ENCODE measurements at regions not wholly inside any gene's neighbourhood (a gene's known extent, or its start where the extent isn't known, plus 50 kb on each side); places are given as distances from the start of the nearest gene placed in this dataset.

DNA sequence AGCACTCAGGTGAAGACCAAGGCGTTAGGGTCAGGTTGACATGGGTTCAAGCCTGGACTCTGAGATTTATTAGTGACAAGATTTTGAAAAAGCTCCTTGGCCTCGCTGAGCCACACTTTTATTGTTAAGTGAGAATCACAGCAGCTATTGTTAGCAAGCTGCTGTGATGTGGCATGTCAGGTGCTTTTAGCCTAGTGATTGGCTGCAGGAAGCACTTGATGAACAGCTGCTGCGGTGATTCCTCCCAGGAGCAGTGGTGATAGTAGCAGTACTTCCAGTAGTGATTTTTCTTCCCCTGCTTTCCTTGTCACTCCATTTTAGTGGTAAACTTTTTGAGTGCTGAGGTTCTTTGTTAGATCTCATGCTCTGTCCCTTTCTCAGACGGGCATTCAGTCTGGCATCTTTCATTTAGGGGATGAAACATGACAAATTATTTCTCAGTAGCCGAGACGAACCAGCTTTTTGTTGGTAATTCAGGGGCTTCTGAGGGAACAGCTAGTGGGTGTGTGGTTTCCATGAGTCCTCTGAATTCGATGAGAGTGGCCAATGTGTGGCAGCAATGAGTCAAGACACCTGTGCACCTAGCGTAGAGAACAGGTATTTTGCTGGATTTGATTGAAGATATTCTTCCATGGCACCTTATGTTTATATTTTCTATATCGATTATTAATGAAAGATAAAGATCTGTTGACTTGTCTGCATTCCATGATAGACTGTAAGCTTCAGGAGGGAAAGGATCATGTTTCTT, 696.7 kb downstream of the DHX35 start:
- in situ Hi-C loops (cut with MboI; ENCODE audit: low sequenced_read_pairs, unreplicated experiment): no loop called here
- no peak for DNase-seq (ENCODE audit: low spot score)

GRCh38 chr20:39654171-39654570, 692.0 kb downstream of the DHX35 start:
- TF ChIP-seq, protein P1, sequence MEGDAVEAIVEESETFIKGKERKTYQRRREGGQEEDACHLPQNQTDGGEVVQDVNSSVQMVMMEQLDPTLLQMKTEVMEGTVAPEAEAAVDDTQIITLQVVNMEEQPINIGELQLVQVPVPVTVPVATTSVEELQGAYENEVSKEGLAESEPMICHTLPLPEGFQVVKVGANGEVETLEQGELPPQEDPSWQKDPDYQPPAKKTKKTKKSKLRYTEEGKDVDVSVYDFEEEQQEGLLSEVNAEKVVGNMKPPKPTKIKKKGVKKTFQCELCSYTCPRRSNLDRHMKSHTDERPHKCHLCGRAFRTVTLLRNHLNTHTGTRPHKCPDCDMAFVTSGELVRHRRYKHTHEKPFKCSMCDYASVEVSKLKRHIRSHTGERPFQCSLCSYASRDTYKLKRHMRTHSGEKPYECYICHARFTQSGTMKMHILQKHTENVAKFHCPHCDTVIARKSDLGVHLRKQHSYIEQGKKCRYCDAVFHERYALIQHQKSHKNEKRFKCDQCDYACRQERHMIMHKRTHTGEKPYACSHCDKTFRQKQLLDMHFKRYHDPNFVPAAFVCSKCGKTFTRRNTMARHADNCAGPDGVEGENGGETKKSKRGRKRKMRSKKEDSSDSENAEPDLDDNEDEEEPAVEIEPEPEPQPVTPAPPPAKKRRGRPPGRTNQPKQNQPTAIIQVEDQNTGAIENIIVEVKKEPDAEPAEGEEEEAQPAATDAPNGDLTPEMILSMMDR (IDR thresholded peaks at IDR 0.05; ENCODE audit: borderline replicate concordance, control extremely low read depth, extremely low read depth, insufficient read depth, missing control alignments): no peak
- no peak for DNase-seq (ENCODE audit: low spot score)
- in situ Hi-C loops (cut with MboI; ENCODE audit: low sequenced_read_pairs, unreplicated experiment): no loop called here

More for the DNA sequence above, 696.7 kb downstream of the DHX35 start:
- TF ChIP-seq, protein P1 (IDR thresholded peaks at IDR 0.05; ENCODE audit: borderline replicate concordance, control extremely low read depth, extremely low read depth, insufficient read depth, missing control alignments): no peak

DNA sequence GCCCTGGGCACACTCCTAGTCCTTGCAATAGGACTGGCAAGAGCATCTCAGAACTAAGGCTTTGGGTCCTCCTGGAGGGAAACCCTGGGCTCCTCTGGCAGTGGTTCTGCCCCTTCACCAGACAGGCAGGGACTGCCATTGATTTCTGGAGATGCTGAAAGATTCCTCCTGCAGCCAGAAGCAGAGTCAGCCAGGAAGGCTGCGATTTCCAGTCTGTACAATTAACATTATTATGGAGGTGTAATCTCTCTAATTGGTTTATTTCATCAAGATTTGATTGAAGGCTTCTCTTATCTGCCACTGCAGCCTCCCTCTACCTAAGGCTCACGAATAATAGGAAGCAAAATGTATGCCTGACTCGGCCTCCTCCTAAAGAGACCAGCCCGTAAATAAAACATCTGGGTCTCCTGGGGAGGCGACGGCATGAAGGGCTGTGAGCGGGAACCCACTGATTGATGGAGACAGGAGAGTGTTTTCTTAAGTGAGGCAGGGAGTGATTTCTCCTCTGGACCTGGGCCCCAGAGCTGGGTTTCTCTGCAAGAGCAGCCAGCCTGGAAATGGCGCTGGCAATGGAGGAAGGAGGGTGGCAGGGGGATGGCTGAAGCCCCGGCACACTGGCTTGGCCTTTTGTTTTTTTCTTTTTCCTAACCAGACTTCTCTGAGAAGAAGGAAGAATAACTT, 689.6 kb downstream of the DHX35 start:
- in situ Hi-C loops (cut with MboI; ENCODE audit: low sequenced_read_pairs, unreplicated experiment): no loop called here
- TF ChIP-seq, protein P1 (IDR thresholded peaks at IDR 0.05; ENCODE audit: borderline replicate concordance, control extremely low read depth, extremely low read depth, insufficient read depth, missing control alignments): no peak
- DNase-seq (ENCODE audit: low spot score): no peak

DNA sequence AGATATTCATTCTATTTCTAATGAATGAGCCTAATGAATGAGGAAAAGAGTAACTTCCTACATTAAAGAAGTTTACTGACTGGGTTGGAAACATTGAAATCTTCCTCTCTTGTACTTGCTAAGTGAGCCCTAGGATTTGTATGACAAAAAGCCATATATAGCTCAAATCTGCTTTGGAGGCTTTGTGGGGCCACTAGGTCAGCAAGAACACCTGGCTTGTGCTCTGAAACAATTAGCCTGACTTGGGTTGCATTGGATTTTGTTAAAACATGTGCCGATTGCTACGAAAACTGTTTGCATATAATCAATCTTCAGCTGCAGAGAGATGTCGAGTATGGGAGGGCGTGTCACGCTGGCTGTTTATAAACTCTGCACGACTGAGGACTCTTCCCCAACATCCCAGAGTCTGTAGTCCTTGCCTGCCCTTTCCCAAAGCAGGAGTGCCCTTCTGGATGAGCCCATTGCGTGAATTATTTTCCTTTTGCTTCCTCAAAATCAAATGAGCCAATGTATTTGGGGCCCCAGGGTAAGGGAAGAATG, 684.8 kb downstream of the DHX35 start:
- in situ Hi-C loops (cut with MboI; ENCODE audit: low sequenced_read_pairs, unreplicated experiment): no loop called here
- no peak for DNase-seq (ENCODE audit: low spot score)
- TF ChIP-seq, protein P1 (IDR thresholded peaks at IDR 0.05; ENCODE audit: borderline replicate concordance, control extremely low read depth, extremely low read depth, insufficient read depth, missing control alignments): no peak

DNA sequence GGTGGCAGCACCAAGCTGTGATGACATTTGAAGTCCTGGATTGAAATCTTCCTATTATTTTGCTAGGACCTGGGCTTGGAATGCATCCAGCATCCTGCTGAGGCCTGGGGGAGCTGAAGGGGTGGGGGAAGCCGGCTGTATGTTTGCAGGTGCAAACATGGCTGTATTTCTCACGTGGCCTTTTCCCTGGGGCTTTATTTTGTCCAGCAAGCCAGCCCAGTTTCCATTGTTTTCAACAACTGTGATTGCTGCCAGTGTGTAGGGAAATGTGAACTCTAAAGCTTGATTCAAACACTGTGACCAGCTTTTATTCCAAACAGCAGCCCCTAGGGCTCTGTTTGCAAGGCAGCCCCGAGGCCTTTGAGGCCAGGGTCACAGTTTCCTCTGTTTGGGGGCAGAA, 683.0 kb downstream of the DHX35 start:
- no peak for DNase-seq (ENCODE audit: low spot score)

GRCh38 chr20:39643292-39643691, 681.1 kb downstream of the DHX35 start:
- TF ChIP-seq, protein P1 (IDR thresholded peaks at IDR 0.05; ENCODE audit: borderline replicate concordance, control extremely low read depth, extremely low read depth, insufficient read depth, missing control alignments): no peak
- in situ Hi-C loops (cut with MboI; ENCODE audit: low sequenced_read_pairs, unreplicated experiment): no loop called here
- no peak for DNase-seq (ENCODE audit: low spot score)

More for the DNA sequence above, 683.0 kb downstream of the DHX35 start:
- in situ Hi-C loops (cut with MboI; ENCODE audit: low sequenced_read_pairs, unreplicated experiment): no loop called here
- TF ChIP-seq, protein P1 (IDR thresholded peaks at IDR 0.05; ENCODE audit: borderline replicate concordance, control extremely low read depth, extremely low read depth, insufficient read depth, missing control alignments): no peak
